Liver (tissue), 8 donors: ENCODE measurements at regions not wholly inside any gene's neighbourhood (a gene's known extent, or its start where the extent isn't known, plus 50 kb on each side); places are given as distances from the start of the nearest gene placed in this dataset.

Experiments used
- DNase-seq: peaks from one replicate; pipeline ENCODE4 v3.0.0-alpha.2; 2017; ENCODE audit warnings: low spot score
- H3K27ac ChIP-seq, 2 donors: one replicate each; pipeline ENCODE4 v1.7.0; 2013; ENCODE audit warnings: inconsistent platforms in 2 of 2, low read length in 2 of 2, control low read depth in 1 of 2, low read depth in 1 of 2, mild to moderate bottlenecking in 1 of 2
- H3K27me3 ChIP-seq, 4 donors: one replicate each; pipeline versions ENCODE4 v1.6.1 to v1.7.0; 2013; ENCODE audit warnings: low read length in 3 of 4, inconsistent platforms in 1 of 4, mild to moderate bottlenecking in 1 of 4, moderate library complexity in 1 of 4; ENCODE audit not compliant: control insufficient read depth in 4 of 4, insufficient read depth in 4 of 4
- H3K36me3 ChIP-seq, 4 donors: one replicate each; pipeline versions ENCODE4 v1.6.1 to v1.7.0; 2013; ENCODE audit warnings: low read length in 3 of 4, mild to moderate bottlenecking in 3 of 4, low read depth in 1 of 4, moderate library complexity in 1 of 4; ENCODE audit not compliant: control insufficient read depth in 4 of 4, insufficient read depth in 3 of 4
- H3K4me1 ChIP-seq, 4 donors: one replicate each; pipeline versions ENCODE4 v1.6.1 to v1.7.0; 2013; ENCODE audit warnings: low read length in 3 of 4, mild to moderate bottlenecking in 3 of 4, moderate library complexity in 1 of 4; ENCODE audit not compliant: control insufficient read depth in 4 of 4, insufficient read depth in 4 of 4
- H3K4me3 ChIP-seq, 3 donors: one replicate each; pipeline versions ENCODE4 v1.6.1 to v1.7.0; 2013; ENCODE audit warnings: low read length in 3 of 3, control low read depth in 1 of 3, low read depth in 1 of 3, mild to moderate bottlenecking in 1 of 3
- H3K9ac ChIP-seq, 2 donors: one replicate each; pipeline ENCODE4 v1.7.0; 2013; ENCODE audit warnings: low read length in 2 of 2, mild to moderate bottlenecking in 2 of 2, moderate library complexity in 2 of 2, control low read depth in 1 of 2, low read depth in 1 of 2
- H3K9me3 ChIP-seq, 4 donors: one replicate each; pipeline versions ENCODE4 v1.6.1 to v1.7.0; 2013; ENCODE audit warnings: low read length in 3 of 4; ENCODE audit not compliant: control insufficient read depth in 4 of 4
- ATF3 ChIP-seq: IDR thresholded peaks from 2 replicates; pipeline ENCODE4 v1.6.1; 2016; ENCODE audit warnings: antibody characterized with exemption
- CTCF ChIP-seq: fragments of 150-350 bp; IDR thresholded peaks from 2 replicates; pipeline ENCODE4 v1.5.1; 2017; ENCODE audit warnings: improper control_type of control experiment, low read depth, low read length; ENCODE audit not compliant: missing input control
- EGR1 ChIP-seq, 2 donors: IDR thresholded peaks; 2 replicates each; pipeline ENCODE4 v1.6.1; 2016 to 2018; ENCODE audit warnings: antibody characterized with exemption in 2 of 2, low read depth in 2 of 2
- FOXA2 ChIP-seq: IDR thresholded peaks from 2 replicates; pipeline ENCODE4 v1.6.1; 2016; ENCODE audit warnings: antibody characterized with exemption
- HNF4G ChIP-seq: IDR thresholded peaks from 2 replicates; pipeline ENCODE4 v1.6.1; 2016; ENCODE audit warnings: antibody characterized with exemption
- JUND ChIP-seq, 2 donors: IDR thresholded peaks; 2 replicates each; pipeline ENCODE4 v1.6.1; 2016; ENCODE audit warnings: antibody characterized with exemption in 2 of 2
- MAX ChIP-seq: IDR thresholded peaks from 2 replicates; pipeline ENCODE4 v1.6.1; 2016; ENCODE audit warnings: antibody characterized with exemption
- NR2F2 ChIP-seq: IDR thresholded peaks from 2 replicates; pipeline ENCODE4 v1.6.1; 2016; ENCODE audit warnings: antibody characterized with exemption
- REST ChIP-seq: IDR thresholded peaks from 2 replicates; pipeline ENCODE4 v1.6.1; 2016; ENCODE audit warnings: antibody characterized with exemption, mild to moderate bottlenecking
- RXRA ChIP-seq, 2 donors: IDR thresholded peaks; 2 replicates each; pipeline ENCODE4 v1.6.1; 2017 to 2018; ENCODE audit warnings: antibody characterized with exemption in 2 of 2, mild to moderate bottlenecking in 1 of 2
- SP1 ChIP-seq: IDR thresholded peaks from 2 replicates; pipeline ENCODE4 v1.6.1; 2018; ENCODE audit warnings: antibody characterized with exemption, mild to moderate bottlenecking
- TAF1 ChIP-seq: conservative IDR thresholded peaks from 2 replicates; pipeline ENCODE4 v1.6.1; 2016; ENCODE audit warnings: antibody characterized with exemption, mild to moderate bottlenecking
- YY1 ChIP-seq: IDR thresholded peaks from 2 replicates; pipeline ENCODE4 v1.6.1; 2016; ENCODE audit warnings: antibody characterized with exemption, mild to moderate bottlenecking
- ZBTB33 ChIP-seq: IDR thresholded peaks from 2 replicates; pipeline ENCODE4 v1.6.1; 2016; ENCODE audit warnings: antibody characterized with exemption
- WGBS: extraction: QIAGEN DNeasy Blood & Tissue Kit; methylation state at CpG from one replicate; pipeline ENCODE4 v1.1.7; 2013; 5-methylcytosine and 5-hydroxymethylcytosine counted together
- donor health status: healthy.
- donor health status: healthy.
- donor health status: healthy.
- donor health status: healthy.
- donor health status: healthy.

- Histone ChIP-seq H3K4me3 (no peak overlapping the region), H3K4me1 (no peaks in the 10 kb centered on the region), H3K27me3 (no peaks in the 10 kb centered on the region), H3K27ac (no peak overlapping the region), H3K9ac (no peak overlapping the region), H3K9me3 (no peaks in the 10 kb centered on the region), H3K36me3 (no peaks in the 10 kb centered on the region)
- DNase-seq = no peak
- TF ChIP-seq ATF3 (no peak), YY1 (no peak), SP1 (no peak), NR2F2 (no peak), RXRA (IDR thresholded peaks at IDR 0.05) (no peak), CTCF (no peak)
- WGBS = 55% methylated on average over 4 of the region's 4 CpGs
Measured at GRCh38 chr2:195342061-195342460, 315.0 kb upstream of the SLC39A10 start.

GRCh38 chr2:195338856-195339255 is 318.2 kb upstream of the SLC39A10 start:
- TF ChIP-seq MAX = no peak
- TF ChIP-seq TAF1 = no peak
- TF ChIP-seq HNF4G = no peak
- no peak for TF ChIP-seq REST
- TF ChIP-seq EGR1 (IDR thresholded peaks at IDR 0.05; ENCODE audit: low read depth in 2 of 2) = no peak
- TF ChIP-seq ZBTB33 = no peak
- TF ChIP-seq JUND (IDR thresholded peaks at IDR 0.05) = no peak
- no peak for TF ChIP-seq RXRA (IDR thresholded peaks at IDR 0.05)
- TF ChIP-seq FOXA2 = no peak
- TF ChIP-seq CTCF = no peak
- Histone ChIP-seq H3K4me3 (no peak overlapping the region), H3K27ac (no peak overlapping the region), H3K9ac (no peak overlapping the region), H3K4me1 (no peaks in the 10 kb centered on the region), H3K36me3 (no peaks in the 10 kb centered on the region), H3K9me3 (no peaks in the 10 kb centered on the region), H3K27me3 (no peaks in the 10 kb centered on the region)
- 100% methylated on average over 1 of the region's 1 CpG for WGBS
- DNase-seq = no peak
